ENCODE measurements at regions not wholly inside any gene's neighbourhood (a gene's known extent, or its start where the extent isn't known, plus 50 kb on each side); places are given as distances from the start of the nearest gene placed in this dataset.
"Not testable (repeated sequence)": the region's sequence is repeated elsewhere in the genome, so short reads cannot be mapped to it uniquely, and the experiment has no call there.

DNA sequence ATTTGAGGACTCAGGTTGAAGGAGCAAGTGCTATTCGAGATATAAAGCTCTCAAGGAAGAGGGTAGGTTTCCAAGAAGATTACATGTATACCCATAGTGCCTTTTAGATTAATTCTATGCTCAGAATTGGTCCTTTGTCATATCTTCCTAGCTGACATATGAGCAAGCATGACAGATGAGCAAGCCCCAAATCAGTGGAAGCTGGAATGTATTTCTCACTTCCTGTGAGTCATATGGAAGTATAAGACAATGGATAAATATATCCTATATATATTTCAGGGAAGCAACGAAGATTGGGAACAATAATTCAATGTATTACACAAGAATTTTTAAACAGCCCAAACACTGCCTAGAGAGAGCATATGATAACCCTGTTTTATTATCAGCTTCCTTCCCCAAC is 674.1 kb upstream of the ATXN7L3B start:
- Histone ChIP-seq H3K27me3 (ENCODE audit: control insufficient read depth, insufficient read depth) (no peaks in the 10 kb centered on the region), H3K9me3 (ENCODE audit: control insufficient read depth, low read length) (no peaks in the 10 kb centered on the region), H3K4me3 (ENCODE audit: low read length) (no peak overlapping the region), H3K27ac (ENCODE audit: low read length) (no peak overlapping the region), H3K4me1 (ENCODE audit: control insufficient read depth, insufficient read depth, low read length) (no peaks in the 10 kb centered on the region)
- no peak for ATAC-seq
- intact Hi-C loops (cut with DNase I): no loop called here
- DNase-seq: no peak
- 40% methylated on average over 2 of the region's 2 CpGs for WGBS

DNA sequence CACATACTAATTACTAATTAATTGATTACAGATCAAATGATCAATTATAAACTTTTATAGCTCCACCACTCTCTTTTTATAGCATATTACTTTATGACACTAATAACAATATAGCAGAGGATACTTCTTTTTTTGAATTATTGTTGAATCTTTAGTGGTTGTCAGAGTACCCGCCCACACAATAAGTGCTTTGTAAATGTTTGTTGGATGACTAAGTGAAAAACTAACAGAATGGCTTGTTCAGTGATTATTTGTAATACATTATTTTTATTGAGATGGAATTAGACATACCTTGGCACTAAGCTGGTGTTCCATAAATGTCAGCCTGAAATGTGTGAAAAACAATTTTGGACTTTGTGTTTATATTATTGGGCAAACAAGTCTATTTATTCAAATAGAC is 670.5 kb upstream of the ATXN7L3B start:
- Histone ChIP-seq H3K27ac (ENCODE audit: low read length) (no peak overlapping the region), H3K27me3 (ENCODE audit: control insufficient read depth, insufficient read depth) (no peaks in the 10 kb centered on the region), H3K4me1 (ENCODE audit: control insufficient read depth, insufficient read depth, low read length) (no peaks in the 10 kb centered on the region), H3K9me3 (ENCODE audit: control insufficient read depth, low read length) (no peaks in the 10 kb centered on the region), H3K4me3 (ENCODE audit: low read length) (no peak overlapping the region)
- DNase-seq (no peak), ATAC-seq (no peak)
- intact Hi-C loops (cut with DNase I): no loop called here
- 85% methylated on average over 1 of the region's 1 CpG for WGBS

DNA sequence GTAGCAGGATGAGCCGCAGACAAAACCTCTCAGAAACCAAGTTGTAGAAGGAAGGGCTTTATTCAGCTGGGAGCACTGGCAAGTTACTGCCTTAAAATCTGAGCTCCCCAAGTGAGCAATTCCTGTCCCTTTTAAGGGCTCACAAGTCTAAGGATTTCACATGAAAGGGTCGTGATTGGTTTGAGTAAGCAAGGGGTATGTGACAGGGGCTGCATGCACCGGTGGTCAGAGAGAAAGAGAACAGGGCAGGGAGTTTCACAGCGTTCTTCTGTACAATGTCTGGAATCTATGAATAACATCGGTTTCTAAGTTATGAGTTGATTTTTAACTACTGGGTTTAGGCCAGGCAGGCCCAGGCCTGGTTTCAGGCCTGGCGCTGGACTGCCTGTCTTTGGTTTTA is 660.3 kb upstream of the ATXN7L3B start:
- H3K27ac ChIP-seq (ENCODE audit: low read length); ATAC-seq; H3K27me3 ChIP-seq (ENCODE audit: control insufficient read depth, insufficient read depth); H3K9me3 ChIP-seq (ENCODE audit: control insufficient read depth, low read length); H3K4me3 ChIP-seq (ENCODE audit: low read length); DNase-seq; intact Hi-C loops (cut with DNase I); H3K4me1 ChIP-seq (ENCODE audit: control insufficient read depth, insufficient read depth, low read length): not testable (repeated sequence)
- 91% methylated on average over 6 of the region's 6 CpGs for WGBS

DNA sequence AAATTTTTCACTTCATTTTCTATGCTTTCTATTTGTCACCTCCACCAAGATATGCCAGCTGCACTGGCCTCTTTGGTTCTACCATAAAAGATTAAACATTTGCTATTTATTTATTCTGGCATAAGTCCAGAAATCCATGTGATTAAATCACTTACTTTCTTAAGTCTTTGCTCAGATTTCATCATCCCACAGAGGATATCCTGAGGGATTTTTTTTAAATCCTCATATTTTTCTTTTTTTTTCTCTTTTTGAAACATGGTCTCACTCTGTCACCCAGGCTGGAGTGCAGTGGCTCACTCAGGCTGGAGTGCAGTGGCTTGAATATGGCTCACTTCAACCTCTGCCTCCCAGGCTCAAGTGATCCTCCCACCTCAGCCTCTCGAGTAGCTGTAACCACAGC is 645.4 kb upstream of the ATXN7L3B start:
- no peak overlapping the region for H3K4me3 ChIP-seq (ENCODE audit: low read length)
- no peak overlapping the region for H3K27ac ChIP-seq (ENCODE audit: low read length)
- DNase-seq (no peak), ATAC-seq (no peak)
- WGBS: 65% methylated on average over 1 of the region's 1 CpG
- no peaks in the 10 kb centered on the region for H3K9me3 ChIP-seq (ENCODE audit: control insufficient read depth, low read length)
- H3K27me3 ChIP-seq (ENCODE audit: control insufficient read depth, insufficient read depth): no peaks in the 10 kb centered on the region
- intact Hi-C loops (cut with DNase I): no loop called here
- H3K4me1 ChIP-seq (ENCODE audit: control insufficient read depth, insufficient read depth, low read length): no peaks in the 10 kb centered on the region

DNA sequence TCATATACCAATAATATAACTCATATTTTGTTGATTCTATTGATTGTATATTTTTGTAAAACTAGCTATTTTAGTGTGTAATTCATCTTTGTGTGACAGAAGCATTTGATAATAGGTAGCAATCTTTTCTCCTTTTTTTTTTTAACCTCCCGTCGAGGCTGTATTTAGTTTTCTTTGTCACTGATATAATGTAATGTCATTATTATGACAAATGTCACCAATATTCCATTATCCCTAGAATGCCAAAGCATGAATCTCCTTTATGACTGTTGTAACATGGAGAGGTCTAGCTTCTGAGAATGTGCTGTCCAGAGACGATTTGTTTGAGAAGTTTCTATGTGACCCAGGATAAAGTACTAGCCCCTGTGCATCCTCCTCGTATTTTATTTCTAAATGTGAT is 639.0 kb upstream of the ATXN7L3B start:
- Histone ChIP-seq H3K27me3 (ENCODE audit: control insufficient read depth, insufficient read depth) (no peaks in the 10 kb centered on the region), H3K9me3 (ENCODE audit: control insufficient read depth, low read length) (no peaks in the 10 kb centered on the region), H3K4me3 (ENCODE audit: low read length) (no peak overlapping the region), H3K4me1 (ENCODE audit: control insufficient read depth, insufficient read depth, low read length) (no peaks in the 10 kb centered on the region), H3K27ac (ENCODE audit: low read length) (no peak overlapping the region)
- 70% methylated on average over 4 of the region's 4 CpGs for WGBS
- no peak for ATAC-seq
- intact Hi-C loops (cut with DNase I): no loop called here
- DNase-seq: no peak

DNA sequence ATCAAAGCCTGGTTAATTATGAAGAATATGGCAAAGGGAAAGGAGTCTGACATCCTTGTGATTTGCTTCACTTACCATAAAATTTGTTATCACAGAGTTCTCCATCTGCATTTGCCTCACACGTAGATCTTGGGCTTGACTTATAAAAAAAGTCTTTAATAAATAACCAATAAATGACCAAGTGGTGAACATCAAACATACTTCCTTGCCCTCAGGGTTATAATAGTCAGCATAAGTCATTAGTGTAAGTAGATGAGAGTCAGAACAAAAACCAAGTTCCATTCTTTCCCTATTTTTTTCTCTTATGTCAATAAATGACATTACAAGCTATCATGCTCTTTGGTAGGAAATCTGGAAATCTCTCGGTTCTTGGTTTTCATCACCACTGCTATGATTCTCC is 635.4 kb upstream of the ATXN7L3B start:
- no peaks in the 10 kb centered on the region for H3K9me3 ChIP-seq (ENCODE audit: control insufficient read depth, low read length)
- no peaks in the 10 kb centered on the region for H3K4me1 ChIP-seq (ENCODE audit: control insufficient read depth, insufficient read depth, low read length)
- no peak overlapping the region for H3K4me3 ChIP-seq (ENCODE audit: low read length)
- DNase-seq: no peak
- WGBS: 70% methylated on average over 2 of the region's 2 CpGs
- intact Hi-C loops (cut with DNase I): no loop called here
- H3K27ac ChIP-seq (ENCODE audit: low read length): no peak overlapping the region
- no peak for ATAC-seq
- H3K27me3 ChIP-seq (ENCODE audit: control insufficient read depth, insufficient read depth): no peaks in the 10 kb centered on the region

DNA sequence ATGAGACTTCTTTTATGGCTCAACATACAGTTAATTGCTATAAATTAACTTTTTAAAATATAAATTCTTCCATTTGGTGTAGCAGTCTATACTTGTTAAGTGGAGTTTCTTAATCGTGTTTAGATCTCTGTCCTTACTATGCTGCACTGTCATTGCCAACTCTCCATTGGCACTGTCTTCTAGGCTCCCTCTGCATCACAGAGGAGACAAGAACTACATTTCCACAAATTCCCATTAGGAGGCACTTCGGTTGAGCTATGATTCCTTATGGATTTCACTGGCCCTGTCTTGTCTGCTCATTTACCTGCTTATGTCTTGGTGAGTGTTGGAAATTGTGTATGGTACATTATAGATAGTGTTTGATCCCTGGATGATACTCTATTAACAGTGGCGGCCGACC is 630.9 kb upstream of the ATXN7L3B start:
- Histone ChIP-seq H3K9me3 (ENCODE audit: control insufficient read depth, low read length) (no peaks in the 10 kb centered on the region), H3K27ac (ENCODE audit: low read length) (no peak overlapping the region), H3K4me3 (ENCODE audit: low read length) (no peak overlapping the region), H3K4me1 (ENCODE audit: control insufficient read depth, insufficient read depth, low read length) (no peaks in the 10 kb centered on the region), H3K27me3 (ENCODE audit: control insufficient read depth, insufficient read depth) (no peaks in the 10 kb centered on the region)
- intact Hi-C loops (cut with DNase I): no loop called here
- ATAC-seq (no peak), DNase-seq (no peak)
- WGBS: 74% methylated on average over 4 of the region's 4 CpGs

DNA sequence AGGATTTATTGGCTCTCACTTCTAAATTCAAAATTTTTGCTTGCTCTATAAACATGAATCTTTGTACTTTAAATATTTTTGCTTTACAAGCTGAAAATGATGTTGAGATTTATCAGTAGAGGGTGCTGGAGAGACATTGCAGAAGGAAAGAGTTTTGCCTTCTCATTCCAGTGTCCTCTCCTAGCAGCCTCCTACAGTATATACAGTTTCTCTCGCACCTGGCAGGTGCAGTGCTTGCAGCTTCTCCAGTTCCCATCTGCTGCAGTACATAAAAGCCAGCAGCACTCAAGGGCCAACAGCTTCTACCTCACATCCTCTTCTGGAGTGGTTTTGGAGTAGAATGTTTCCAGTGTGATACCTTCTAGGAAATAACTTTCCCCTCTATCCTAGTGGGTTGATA is 601.8 kb upstream of the ATXN7L3B start:
- ATAC-seq: no peak
- H3K27me3 ChIP-seq (ENCODE audit: control insufficient read depth, insufficient read depth): no peaks in the 10 kb centered on the region
- H3K9me3 ChIP-seq (ENCODE audit: control insufficient read depth, low read length): no peaks in the 10 kb centered on the region
- H3K4me3 ChIP-seq (ENCODE audit: low read length): no peak overlapping the region
- intact Hi-C loops (cut with DNase I): no loop called here
- no peak for DNase-seq
- no peaks in the 10 kb centered on the region for H3K4me1 ChIP-seq (ENCODE audit: control insufficient read depth, insufficient read depth, low read length)
- H3K27ac ChIP-seq (ENCODE audit: low read length): no peak overlapping the region
- 45% methylated on average over 1 of the region's 1 CpG for WGBS

DNA sequence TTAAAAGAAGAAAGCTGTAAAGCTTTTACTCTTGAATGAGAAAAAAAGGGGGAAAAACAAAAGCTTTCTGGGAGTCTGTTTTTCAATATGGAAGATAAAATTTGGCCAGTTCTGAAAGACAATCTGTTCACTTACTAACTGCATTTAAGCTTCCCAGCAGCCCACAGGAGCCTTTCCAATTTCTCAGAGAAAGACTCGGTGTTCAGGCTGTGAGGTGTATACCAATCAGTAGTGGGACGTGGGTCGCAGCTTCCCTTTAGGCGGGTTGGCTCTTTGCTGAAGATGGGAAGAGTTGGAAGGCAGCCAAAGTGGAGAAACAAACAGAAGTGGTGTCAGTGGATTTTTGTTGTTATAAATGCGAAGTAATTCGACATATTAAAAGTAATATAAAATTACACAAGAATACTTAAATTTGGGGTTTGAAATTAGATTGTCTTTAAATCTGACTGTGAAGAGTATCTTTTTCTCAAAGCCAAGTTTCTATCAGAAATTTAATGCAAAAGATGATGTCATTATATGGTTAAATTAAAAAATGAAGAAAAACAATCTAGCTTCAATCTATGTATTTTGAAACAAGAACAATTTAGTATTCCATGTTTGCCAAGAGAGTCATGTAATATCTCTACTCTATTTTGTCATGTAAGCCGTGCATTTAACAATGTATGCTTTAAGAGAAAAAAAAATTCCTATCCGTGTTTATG is 590.2 kb upstream of the ATXN7L3B start:
- no peaks in the 10 kb centered on the region for H3K4me1 ChIP-seq (ENCODE audit: control insufficient read depth, insufficient read depth, low read length)
- H3K9me3 ChIP-seq (ENCODE audit: control insufficient read depth, low read length): no peaks in the 10 kb centered on the region
- intact Hi-C loops (cut with DNase I): no loop called here
- no peak overlapping the region for H3K27ac ChIP-seq (ENCODE audit: low read length)
- no peaks in the 10 kb centered on the region for H3K27me3 ChIP-seq (ENCODE audit: control insufficient read depth, insufficient read depth)
- DNase-seq (no peak), ATAC-seq (no peak)
- WGBS: 64% methylated on average over 8 of the region's 8 CpGs
- no peak overlapping the region for H3K4me3 ChIP-seq (ENCODE audit: low read length)

DNA sequence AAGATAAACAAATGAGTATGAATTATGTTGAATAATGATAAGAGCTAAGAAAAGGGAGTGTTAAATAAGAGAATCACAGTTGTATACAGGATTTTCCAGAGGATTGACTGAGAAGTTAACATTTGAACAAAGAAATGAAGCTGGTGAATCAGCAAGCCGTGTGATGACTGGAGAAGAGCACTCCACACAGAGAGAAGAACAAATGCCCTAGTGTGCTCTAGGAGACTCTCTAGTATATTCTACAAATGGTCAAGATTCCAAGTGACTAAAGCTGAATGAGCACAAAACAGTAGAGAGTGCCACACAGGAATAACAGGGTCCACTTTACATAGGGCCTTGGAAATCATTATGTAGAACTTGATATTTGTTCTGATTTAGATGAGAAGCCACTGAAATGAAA is 587.1 kb upstream of the ATXN7L3B start:
- intact Hi-C loops (cut with DNase I): no loop called here
- ATAC-seq: no peak
- WGBS: 64% methylated on average over 1 of the region's 1 CpG
- no peaks in the 10 kb centered on the region for H3K9me3 ChIP-seq (ENCODE audit: control insufficient read depth, low read length)
- H3K4me3 ChIP-seq (ENCODE audit: low read length): no peak overlapping the region
- H3K27me3 ChIP-seq (ENCODE audit: control insufficient read depth, insufficient read depth): no peaks in the 10 kb centered on the region
- no peak for DNase-seq
- no peak overlapping the region for H3K27ac ChIP-seq (ENCODE audit: low read length)
- no peaks in the 10 kb centered on the region for H3K4me1 ChIP-seq (ENCODE audit: control insufficient read depth, insufficient read depth, low read length)

DNA sequence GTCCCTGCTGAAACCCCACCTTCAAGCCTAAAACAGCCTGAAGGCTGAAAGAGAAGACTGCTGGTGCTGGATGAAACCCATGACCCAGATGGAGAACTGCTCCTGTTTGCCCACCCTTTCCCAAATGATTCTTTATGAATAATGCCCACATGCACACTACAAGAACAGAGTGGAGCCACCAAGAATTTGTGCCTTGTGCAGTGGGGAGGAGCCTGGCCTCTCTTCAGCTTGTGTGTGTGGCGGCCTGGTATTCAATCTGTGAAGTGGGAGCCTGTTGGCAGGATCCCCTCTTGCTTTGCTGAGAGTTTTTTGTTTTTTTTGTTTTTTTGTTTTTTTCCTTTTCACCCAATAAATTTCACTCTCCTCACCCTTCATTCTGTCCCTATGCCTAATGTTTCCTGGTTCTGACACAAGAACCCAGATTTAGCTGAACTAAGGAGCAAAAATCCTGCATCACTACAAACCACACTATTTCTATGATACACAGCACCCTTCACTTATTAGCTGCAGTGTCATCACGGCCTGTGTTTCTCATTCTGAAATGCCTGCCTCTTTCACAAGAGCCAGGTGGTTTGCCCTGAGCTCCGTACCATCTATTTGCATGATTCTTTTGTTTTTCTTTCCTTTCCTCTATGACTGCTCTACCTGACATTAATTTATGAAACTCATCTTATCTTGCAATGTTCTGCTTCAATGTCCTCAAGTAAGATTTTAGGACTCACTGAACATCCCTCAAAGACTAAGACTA is 585.5 kb upstream of the ATXN7L3B start:
- no peaks in the 10 kb centered on the region for H3K9me3 ChIP-seq (ENCODE audit: control insufficient read depth, low read length)
- intact Hi-C loops (cut with DNase I): no loop called here
- no peaks in the 10 kb centered on the region for H3K27me3 ChIP-seq (ENCODE audit: control insufficient read depth, insufficient read depth)
- H3K4me1 ChIP-seq (ENCODE audit: control insufficient read depth, insufficient read depth, low read length): no peaks in the 10 kb centered on the region
- 74% methylated on average over 3 of the region's 3 CpGs for WGBS
- H3K27ac ChIP-seq (ENCODE audit: low read length): no peak overlapping the region
- DNase-seq (no peak), ATAC-seq (no peak)
- no peak overlapping the region for H3K4me3 ChIP-seq (ENCODE audit: low read length)
